HG03064 (cell line): ENCODE measurements at regions not wholly inside any gene's neighbourhood (a gene's known extent, or its start where the extent isn't known, plus 50 kb on each side); places are given as distances from the start of the nearest gene placed in this dataset.
A peak's percentile ranks its signal among the peaks of the same experiment; 100 is the strongest.
"Not testable (repeated sequence)": the region's sequence is repeated elsewhere in the genome, so short reads cannot be mapped to it uniquely, and the experiment has no call there.

Experiments used
- ATAC-seq: cut with Tn5 transposase; IDR thresholded peaks from one replicate; pipeline ENCODE4 v1.9.1; 2021; ENCODE audit warnings: low read depth; ENCODE audit not compliant: unreplicated experiment

DNA sequence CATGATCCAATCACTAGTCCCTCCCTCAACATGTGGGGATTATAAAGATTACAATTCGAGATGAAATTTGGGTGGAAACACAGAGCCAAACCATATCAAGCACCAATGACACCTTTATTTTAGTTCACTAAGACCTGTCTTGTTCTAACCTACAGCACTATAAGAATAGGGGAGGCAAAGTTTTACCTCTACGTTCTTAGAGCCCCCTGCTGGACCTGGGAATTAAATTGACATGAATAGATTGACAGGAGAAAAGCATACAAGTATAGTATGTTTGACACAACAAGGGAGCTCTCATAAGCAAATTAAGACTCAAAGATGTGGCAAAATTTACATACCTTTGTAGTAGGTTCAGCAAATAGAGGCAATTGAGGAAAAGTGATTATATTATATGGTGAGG is 974.4 kb upstream of the ALCAM start:
- no peak for ATAC-seq

GRCh38 chr3:104396974-104397669 is 969.6 kb upstream of the ALCAM start:
- ATAC-seq: no peak

GRCh38 chr3:104397713-104398112 is 969.0 kb upstream of the ALCAM start:
- no peak for ATAC-seq

GRCh38 chr3:104402902-104403301 is 963.8 kb upstream of the ALCAM start:
- ATAC-seq: no peak

DNA sequence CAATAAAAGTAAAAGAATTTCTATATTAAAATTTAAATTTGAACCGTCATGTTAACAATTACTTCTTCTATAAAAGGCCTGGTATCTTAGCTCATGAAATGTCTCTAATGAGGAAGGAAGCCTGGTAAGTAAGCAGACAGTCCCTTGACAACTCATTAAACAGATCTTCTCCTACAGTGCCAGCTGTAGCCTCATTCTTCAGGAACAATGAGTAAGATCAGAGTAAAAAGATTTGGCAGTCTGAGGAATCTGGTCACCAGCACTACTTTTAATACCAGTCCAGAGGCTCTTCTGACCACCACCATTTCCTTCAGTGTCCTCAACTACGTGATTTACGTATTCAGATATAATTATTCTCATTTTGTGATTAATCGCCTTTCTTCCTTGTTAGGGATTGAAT is 955.0 kb upstream of the ALCAM start:
- ATAC-seq: no peak

DNA sequence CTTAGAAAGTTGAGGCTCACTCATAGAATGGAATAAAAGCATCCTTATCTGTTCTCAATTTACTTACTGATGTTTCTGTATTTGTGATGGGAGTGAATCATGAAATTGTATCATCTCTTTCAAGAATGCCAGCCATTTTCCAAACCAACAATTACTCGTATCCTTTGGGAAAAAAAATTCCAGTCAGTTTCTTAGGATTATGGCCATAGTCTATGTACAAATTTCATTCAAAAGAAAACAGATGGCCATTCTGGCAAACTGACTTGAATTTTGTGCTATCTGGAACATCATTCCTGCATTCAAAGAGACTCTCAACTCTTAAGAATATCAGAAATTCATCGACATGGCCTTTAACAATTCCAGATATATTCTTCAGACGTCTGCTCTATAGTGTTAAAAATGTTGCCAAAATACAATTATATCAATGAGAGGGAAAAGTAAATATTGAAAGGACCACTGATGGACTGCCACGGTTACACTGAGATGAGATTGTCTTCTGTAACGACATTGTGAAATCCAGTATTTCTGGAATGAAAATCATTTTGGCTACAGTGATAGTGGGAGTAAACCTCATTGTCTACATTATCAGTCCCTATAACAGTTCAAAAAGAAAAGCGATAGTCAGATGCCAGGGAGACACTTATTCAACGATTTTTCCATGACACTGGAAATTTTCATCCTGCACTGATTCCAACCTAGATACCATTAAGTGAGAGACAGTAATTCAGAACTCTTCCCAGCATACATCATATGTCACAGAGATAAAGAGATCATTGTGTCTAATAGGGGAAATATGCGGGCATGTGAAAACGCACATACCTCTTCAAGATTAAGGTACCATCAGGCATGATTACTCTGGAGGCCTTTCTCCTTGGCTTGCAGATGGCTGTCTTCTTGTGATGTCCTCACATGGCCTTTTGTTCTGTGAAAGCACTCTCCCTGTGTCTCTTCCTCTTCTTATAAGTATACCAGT is 953.8 kb upstream of the ALCAM start:
- ATAC-seq: no peak

GRCh38 chr3:104428337-104428925 is 938.3 kb upstream of the ALCAM start:
- no peak for ATAC-seq

DNA sequence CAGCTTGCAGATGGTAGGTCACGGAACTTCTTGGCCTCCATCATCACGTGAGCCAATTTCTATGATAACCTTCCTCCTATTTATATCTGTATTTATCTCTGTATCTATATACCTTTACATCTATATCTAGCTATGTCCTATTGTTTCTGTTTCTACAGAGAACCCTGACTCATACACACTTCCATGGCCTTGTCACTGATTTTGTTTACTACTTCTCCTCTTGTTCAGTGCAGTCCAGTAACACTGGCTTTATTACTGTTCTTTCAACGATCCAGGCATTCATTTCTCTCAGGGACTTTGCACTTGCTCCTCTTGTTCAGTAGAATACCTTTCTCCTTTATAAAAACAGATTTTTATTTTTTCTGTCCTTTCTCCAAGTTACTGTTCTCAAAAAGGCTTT is 937.0 kb upstream of the ALCAM start:
- no peak for ATAC-seq

DNA sequence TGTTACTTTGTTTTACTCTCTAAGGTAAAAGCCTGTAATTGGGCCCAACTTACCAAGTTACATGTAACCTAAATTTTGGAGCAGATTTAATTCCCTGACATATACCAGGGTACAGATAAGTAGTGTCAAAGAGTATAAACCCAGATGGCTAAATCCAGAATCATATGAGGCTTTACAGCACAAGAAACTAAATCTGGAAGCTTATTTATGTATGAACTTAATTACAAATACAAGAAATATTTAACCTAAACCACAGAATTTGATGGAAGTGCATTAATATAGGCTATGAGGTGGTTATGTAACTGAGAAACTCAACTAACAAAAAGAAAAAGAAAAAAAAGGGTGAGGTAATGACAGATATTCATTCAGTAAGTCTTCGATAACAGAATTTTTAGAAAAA is 930.2 kb upstream of the ALCAM start:
- ATAC-seq: no peak

GRCh38 chr3:104437131-104437750 is 929.5 kb upstream of the ALCAM start:
- ATAC-seq: no peak

DNA sequence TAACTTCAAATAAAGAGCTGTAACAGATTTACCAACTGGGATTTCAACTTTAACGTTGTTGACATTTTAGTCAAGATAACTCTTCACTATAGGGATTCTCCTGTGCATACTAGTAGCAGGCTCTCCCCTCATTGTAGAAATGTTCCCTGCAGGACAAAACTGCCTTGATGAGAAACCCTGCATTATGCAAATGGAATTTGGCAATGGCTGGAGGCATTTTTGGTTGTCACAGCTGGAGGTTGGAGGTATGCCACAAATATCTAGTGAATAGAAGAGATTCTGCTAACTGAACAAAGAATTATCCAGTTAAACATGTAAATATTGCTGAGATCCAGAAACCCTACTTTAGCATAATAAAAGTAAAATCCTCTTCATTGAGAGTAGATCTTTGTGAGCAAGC is 928.8 kb upstream of the ALCAM start:
- ATAC-seq: no peak

- ATAC-seq: no peak
Measured at GRCh38 chr3:104438706-104439105, 928.0 kb upstream of the ALCAM start.

GRCh38 chr3:104445252-104445919 is 921.3 kb upstream of the ALCAM start:
- not testable (repeated sequence) for ATAC-seq

DNA sequence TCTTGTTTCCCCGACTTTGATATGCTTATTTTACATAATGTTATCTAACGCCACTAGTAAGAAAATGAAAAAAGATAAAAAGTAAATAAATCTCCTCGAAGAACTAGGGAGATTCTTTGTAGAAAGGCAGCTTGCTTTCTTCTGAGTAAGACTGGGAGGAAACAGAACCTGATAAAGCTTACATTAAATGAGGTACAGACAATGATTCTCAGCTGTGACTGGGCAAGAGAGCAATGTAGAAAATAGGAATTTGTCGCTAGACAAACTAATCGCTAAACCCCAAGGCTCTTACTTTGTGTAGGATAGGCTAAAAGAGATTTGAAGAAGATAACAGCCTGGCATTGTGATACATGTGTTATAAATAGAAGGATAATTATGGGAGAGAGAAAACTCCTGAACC is 919.0 kb upstream of the ALCAM start:
- no peak for ATAC-seq

DNA sequence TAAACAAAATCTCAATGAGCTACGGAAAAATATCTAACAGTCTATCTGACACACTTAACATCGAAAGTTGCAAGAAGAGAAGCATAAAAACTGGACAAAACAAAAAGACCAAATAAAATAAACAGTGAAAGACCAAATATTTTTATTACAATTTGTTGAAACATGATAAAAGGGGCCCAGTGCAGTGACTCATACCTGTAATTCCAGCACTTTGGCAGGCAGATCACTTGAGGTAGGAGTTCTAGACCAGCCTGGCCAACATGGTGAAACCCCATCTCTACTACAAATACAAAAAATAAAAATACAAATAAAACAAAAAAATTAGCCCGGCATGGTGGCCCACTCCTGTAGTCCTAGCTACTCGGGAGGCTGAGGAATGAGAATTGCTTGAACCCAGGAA is 914.0 kb upstream of the ALCAM start:
- ATAC-seq: no peak

GRCh38 chr3:104458657-104459056 is 908.1 kb upstream of the ALCAM start:
- no peak for ATAC-seq

GRCh38 chr3:104460477-104461406 is 906.0 kb upstream of the ALCAM start:
- peak; percentile 66 for ATAC-seq

GRCh38 chr3:104461431-104461830 is 905.3 kb upstream of the ALCAM start:
- ATAC-seq: no peak

DNA sequence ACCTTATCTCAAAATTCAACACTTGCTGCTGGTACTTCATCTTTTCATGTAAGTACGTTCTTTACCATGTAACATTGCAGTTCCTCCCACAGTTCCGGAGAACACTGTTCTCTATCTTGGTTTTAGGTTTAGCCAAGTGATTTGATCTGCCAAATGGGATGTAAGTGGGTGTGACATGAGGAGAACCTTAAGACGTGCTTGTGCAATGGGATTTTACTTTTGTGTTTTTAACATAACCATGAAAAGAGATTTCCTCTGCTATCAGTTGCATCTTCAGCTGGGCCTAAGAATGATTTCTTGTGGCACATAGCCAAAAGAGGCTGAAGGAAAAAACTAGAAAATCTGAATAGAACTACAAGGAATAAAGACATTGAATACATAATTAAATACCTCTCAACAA is 894.5 kb upstream of the ALCAM start:
- ATAC-seq: no peak
